Activated CD8-positive, alpha-beta memory T cell treated with anti-CD3 and anti-CD28 coated beads for 36 hours (primary cell): ENCODE measurements at regions not wholly inside any gene's neighbourhood (a gene's known extent, or its start where the extent isn't known, plus 50 kb on each side); places are given as distances from the start of the nearest gene placed in this dataset.

Source experiments
- CTCF ChIA-PET: fragments of 350-600 bp; sonication (Branson Sonifier 250); formaldehyde crosslinking; loops from one replicate; lab custom pipeline; 2021; ENCODE audit warnings: antibody characterized with exemption; lab: Charles Lee
- POLR2A ChIA-PET: fragments of 350-600 bp; sonication (Branson Sonifier 250); formaldehyde crosslinking; loops from one replicate; lab custom pipeline; 2021; ENCODE audit warnings: antibody characterized with exemption; lab: Charles Lee

- CTCF ChIA-PET, result no interaction called here
Measured at GRCh38 chr5:40397976-40398375, 281.7 kb upstream of the PTGER4 start.

DNA sequence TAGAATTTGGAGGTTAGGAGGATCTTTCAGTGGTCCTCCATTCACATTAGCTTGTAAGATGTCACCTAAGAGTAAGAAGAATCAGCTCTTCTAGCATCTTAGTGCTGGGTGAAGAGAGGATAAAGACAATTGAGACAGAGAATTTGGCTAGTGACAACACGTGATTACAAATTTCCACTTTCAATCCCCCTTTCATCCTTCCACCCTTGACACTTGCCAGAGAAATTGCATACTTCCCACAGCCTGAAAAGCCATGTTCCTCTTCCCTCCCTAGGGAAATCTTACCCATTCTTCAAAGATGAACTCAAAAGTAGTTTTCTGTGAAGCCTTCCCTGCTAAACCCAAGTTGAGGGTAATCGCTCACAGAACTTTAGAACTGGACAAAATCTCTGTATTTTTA is 282.6 kb upstream of the PTGER4 start:
- ChIA-PET CTCF (no interaction called here), POLR2A (interaction anchor here (0.5 kb wide), 1 partner anchor 111 kb away, joined by 4 read pairs; no protein-coding TSS in a partner anchor)

More at GRCh38 chr5:40397976-40398375, 281.7 kb upstream of the PTGER4 start:
- POLR2A ChIA-PET, result no interaction called here

- CTCF ChIA-PET, result no interaction called here
- POLR2A ChIA-PET, result no interaction called here
Measured at GRCh38 chr5:40396317-40396716, 283.4 kb upstream of the PTGER4 start.

- CTCF ChIA-PET, result interaction anchor here (0.7 kb wide), 1 partner anchor 71 kb away, joined by 4 read pairs; no protein-coding TSS in a partner anchor
- POLR2A ChIA-PET, result interaction anchor here (0.6 kb wide), 1 partner anchor 60 kb away, joined by 3 read pairs; no protein-coding TSS in a partner anchor
Measured at GRCh38 chr5:40395251-40395650, 284.5 kb upstream of the PTGER4 start.

DNA sequence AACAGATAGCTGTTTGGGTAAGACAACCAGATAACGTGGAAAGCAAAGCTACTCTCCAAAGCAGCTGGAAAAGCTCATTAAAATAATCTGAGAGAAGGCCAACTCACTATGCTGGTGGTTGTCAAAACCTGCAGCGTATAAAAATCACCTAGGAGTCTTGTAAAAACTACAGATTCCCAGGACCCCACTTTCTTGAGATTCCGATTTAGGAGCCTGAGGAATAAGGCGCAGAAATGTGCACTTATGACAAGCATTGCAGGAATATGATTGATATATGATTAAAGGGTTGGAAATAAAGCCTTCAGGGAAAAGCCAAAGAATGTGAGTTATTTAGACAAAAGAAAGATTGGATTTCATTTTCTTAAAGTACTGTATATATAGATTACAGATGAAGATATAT is 285.0 kb upstream of the PTGER4 start:
- CTCF ChIA-PET, result interaction anchor here (0.7 kb wide), 1 partner anchor 72 kb away, joined by 4 read pairs; no protein-coding TSS in a partner anchor
- POLR2A ChIA-PET, result no interaction called here

DNA sequence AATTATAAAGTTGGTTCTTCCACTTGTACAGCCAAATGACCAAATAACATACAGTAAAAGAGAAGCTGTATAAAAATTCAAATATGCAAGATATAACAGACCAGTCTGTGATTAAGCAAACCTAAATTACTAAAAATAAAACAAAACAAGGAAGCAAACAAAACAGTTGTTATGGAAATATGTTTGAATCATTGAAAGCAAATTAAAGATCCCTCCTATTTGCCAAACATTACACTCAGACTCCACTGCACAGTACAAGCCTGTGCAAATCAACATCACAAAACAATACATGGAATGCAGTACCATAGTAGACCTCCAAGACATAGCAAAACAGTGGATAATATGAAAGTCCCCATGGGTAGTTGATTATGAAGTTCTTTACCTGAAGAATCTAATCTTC is 288.1 kb upstream of the PTGER4 start:
- ChIA-PET CTCF (interaction anchor here (1.2 kb wide), 1 partner anchor 89 kb away, joined by 3 read pairs; no protein-coding TSS in a partner anchor), POLR2A (no interaction called here)

- ChIA-PET POLR2A (no interaction called here), CTCF (interaction anchor here (0.5 to 1.9 kb wide), 2 partner anchors 11 to 361 kb away, joined by 3 to 4 read pairs; no protein-coding TSS in a partner anchor)
Measured at GRCh38 chr5:40390281-40391149, 289.2 kb upstream of the PTGER4 start.

DNA sequence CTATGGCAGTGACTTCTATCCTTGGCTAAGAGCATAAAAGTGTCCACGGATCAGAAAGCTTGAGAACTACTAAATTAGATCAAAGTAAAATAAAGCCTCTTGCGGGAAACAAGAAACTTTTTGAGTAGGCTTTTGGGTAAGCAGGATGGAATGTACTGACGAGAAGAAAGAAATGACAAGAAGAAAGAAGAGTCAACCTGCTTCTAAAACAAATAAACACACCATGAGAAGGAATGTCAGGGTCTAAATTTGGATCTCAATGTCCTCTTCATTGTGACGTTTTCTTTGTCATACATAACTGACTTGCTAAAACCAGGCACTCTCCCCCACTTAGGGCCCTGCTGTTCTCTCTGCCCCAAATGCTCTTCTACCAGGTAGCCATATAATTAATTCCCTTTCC is 290.1 kb upstream of the PTGER4 start:
- CTCF ChIA-PET, result interaction anchor here (1.9 kb wide), 1 partner anchor 12 kb away, joined by 4 read pairs; no protein-coding TSS in a partner anchor
- POLR2A ChIA-PET, result no interaction called here

DNA sequence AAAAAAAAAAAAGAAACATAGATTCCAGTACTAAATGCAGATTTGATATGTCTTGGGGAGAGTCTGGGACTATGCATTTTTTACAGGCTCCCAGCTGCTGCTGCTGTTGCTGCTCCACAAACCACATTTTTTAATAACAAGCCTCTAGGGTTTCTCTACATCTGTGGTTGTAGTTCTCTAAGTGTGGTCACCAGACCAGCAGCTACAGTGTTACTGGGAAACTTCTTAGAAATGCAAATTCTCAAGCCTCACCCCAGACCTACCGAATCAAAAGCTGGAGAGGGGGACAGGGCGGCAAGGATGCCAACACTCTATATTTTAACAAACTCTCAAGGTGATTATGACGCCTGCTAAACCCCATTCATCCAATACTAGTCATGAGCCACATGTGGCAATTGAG is 293.4 kb upstream of the PTGER4 start:
- ChIA-PET CTCF (no interaction called here), POLR2A (no interaction called here)

DNA sequence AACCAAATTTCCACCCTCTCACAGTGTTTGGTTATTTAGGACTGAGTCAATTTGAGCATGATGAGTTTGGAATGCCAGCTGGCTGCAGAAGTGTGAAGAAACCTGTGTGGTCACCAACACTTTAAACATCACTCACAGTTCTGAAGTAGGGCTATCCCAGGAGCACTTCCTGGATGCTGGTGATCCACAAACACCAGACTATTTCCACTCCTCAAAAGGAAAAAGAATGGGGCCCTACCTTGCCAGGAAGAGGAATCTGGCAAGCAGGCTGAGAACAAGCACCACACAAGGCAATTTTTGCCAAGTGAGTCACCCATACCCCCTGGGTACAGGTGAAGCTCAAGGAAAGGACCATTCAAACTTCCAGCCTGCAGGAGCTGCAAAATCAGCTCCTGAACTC is 294.2 kb upstream of the PTGER4 start:
- ChIA-PET POLR2A (interaction anchor here (0.8 to 1.4 kb wide), 2 partner anchors 52 to 294 kb away, joined by 3 to 8 read pairs; partner anchors contain the start of gene PTGER4), CTCF (no interaction called here)

- ChIA-PET CTCF (interaction anchor here (0.6 to 1.0 kb wide), 3 partner anchors 52 to 185 kb away, joined by 3 read pairs; no protein-coding TSS in a partner anchor), POLR2A (interaction anchor here (0.8 to 1.4 kb wide), 3 partner anchors 52 to 298 kb away, joined by 3 to 8 read pairs (median 3); partner anchors contain the start of gene PTGER4)
Measured at GRCh38 chr5:40384782-40385390, 294.8 kb upstream of the PTGER4 start.

GRCh38 chr5:40383749-40384651 is 295.7 kb upstream of the PTGER4 start:
- ChIA-PET CTCF (interaction anchor here (0.8 to 1.0 kb wide), 2 partner anchors 53 to 91 kb away, joined by 3 read pairs; no protein-coding TSS in a partner anchor), POLR2A (interaction anchor here (0.9 to 1.4 kb wide), 2 partner anchors 53 to 299 kb away, joined by 3 to 8 read pairs; no protein-coding TSS in a partner anchor)

DNA sequence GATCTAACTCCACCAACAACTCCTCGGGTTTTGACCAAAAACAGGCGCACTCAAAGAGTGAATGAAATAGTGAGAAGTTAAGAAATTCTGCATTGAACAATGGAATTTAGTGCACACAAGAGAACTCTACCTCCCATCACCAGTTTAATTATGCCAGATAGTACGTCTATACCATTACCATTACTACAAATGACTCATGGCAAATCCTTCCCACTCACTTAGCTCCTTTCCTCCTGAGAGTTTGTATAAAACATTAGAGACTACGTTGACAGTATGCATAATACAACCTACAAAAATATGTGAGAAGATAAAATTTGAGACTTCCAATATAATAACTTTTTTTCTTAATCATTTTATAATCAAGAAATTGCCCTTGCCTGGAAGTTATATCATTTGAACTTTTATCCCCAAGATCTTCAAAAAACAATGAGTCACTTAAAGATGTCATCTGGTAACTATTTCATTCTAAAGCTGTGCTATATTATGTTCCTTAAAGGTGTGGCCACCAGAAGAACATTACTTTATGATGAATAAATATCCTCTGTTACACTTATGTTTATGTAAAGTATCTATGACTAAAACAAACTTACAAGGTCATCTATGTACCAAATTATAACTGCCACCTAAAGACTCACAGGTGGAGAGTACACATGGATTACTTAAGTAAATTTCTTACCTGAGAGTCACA is 297.9 kb upstream of the PTGER4 start:
- ChIA-PET POLR2A (interaction anchor here (1.1 kb wide), 1 partner anchor 24 kb away, joined by 3 read pairs; no protein-coding TSS in a partner anchor), CTCF (no interaction called here)

GRCh38 chr5:40381016-40381415 is 298.7 kb upstream of the PTGER4 start:
- POLR2A ChIA-PET, result interaction anchor here (1.1 kb wide), 1 partner anchor 24 kb away, joined by 3 read pairs; no protein-coding TSS in a partner anchor
- CTCF ChIA-PET, result no interaction called here

GRCh38 chr5:40378396-40379177 is 301.1 kb upstream of the PTGER4 start:
- ChIA-PET CTCF (interaction anchor here (0.6 kb wide), 1 partner anchor 1496 kb away, joined by 3 read pairs; no protein-coding TSS in a partner anchor), POLR2A (no interaction called here)

- POLR2A ChIA-PET, result no interaction called here
Measured at GRCh38 chr5:40376566-40376965, 303.1 kb upstream of the PTGER4 start.

GRCh38 chr5:40374853-40375252 is 304.9 kb upstream of the PTGER4 start:
- POLR2A ChIA-PET, result interaction anchor here (0.6 kb wide), 1 partner anchor 936 kb away, joined by 3 read pairs; no protein-coding TSS in a partner anchor
- CTCF ChIA-PET, result no interaction called here

More at GRCh38 chr5:40376566-40376965, 303.1 kb upstream of the PTGER4 start:
- CTCF ChIA-PET, result interaction anchor here (1.1 kb wide), 1 partner anchor 427 kb away, joined by 3 read pairs; no protein-coding TSS in a partner anchor
